Ascending aorta (tissue), 2 donors: ENCODE measurements at regions not wholly inside any gene's neighbourhood (a gene's known extent, or its start where the extent isn't known, plus 50 kb on each side); places are given as distances from the start of the nearest gene placed in this dataset.

Experiments used
- DNase-seq, 2 donors: peaks; one replicate each; pipeline ENCODE4 v3.0.0-alpha.2; 2019; ENCODE audit warnings: low spot score in 2 of 2
- H3K27ac ChIP-seq, 2 donors: fragments of 200-600 bp; sonication (generic); one replicate each; pipeline ENCODE4 v1.5.1; 2016 to 2017; ENCODE audit warnings: mild to moderate bottlenecking in 1 of 2
- H3K27me3 ChIP-seq: fragments of 200-600 bp; sonication (generic); one replicate; pipeline ENCODE4 v1.5.1; 2017
- H3K36me3 ChIP-seq, 2 donors: fragments of 200-600 bp; sonication (generic); one replicate each; pipeline ENCODE4 v1.5.1; 2016
- H3K4me1 ChIP-seq, 2 donors: fragments of 200-600 bp; sonication (generic); one replicate each; pipeline ENCODE4 v1.5.1; 2016 to 2017; ENCODE audit warnings: mild to moderate bottlenecking in 1 of 2
- H3K4me3 ChIP-seq, 2 donors: fragments of 200-600 bp; sonication (generic); one replicate each; pipeline ENCODE4 v1.5.1; 2016 to 2017; ENCODE audit warnings: mild to moderate bottlenecking in 1 of 2
- H3K9me3 ChIP-seq, 2 donors: fragments of 200-600 bp; sonication (generic); one replicate each; pipeline ENCODE4 v1.5.1; 2016
- CTCF ChIP-seq, 3 experiments: fragments of 200-600 bp in 2 of 3; fragments of 450-650 bp in 1 of 3; sonication (generic) in 2 of 3; IDR thresholded peaks; one replicate each; pipeline ENCODE4 v1.5.1; 2016 to 2019; ENCODE audit warnings: antibody characterized with exemption in 3 of 3, mild to moderate bottlenecking in 1 of 3, moderate library complexity in 1 of 3
- intact Hi-C: fragments of 100-400 bp; cut with DNase I; formaldehyde crosslinking; loops from one replicate; pipeline ENCODE4 v1.15.1; 2023

DNA sequence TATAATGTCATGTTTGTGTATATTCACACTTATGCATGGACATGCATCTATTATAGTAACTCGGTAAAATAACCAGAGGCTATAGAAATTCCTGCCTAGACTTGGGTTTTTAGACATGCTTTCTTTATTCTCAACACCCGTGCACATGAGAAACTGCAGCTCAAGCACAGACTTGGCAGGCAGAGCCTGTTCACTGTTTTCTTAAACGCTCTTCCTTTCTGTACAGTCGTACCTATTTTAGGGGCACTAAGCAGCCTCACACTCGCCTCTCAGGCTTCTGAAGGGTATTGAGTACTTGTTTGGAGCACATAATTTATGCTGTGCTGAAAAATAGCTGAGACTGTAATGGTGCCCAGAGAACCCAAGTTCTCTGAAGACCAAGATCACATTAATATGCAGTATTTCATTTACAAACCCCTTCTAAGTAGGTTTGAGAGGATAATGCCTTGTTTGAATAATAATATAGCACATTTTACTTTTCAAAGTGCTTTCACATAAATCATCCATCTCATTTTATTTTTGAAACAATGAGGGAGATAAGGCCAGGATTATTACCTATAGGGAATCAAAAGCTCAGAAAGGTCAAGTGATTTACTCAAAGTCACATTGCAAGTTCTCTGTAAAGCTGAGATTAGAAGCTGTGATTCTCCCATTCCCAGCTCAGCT is 429.9 kb downstream of the SPRY2 start:
- H3K4me1 ChIP-seq, result no peaks in the 10 kb centered on the region
- no peaks in the 10 kb centered on the region for H3K27me3 ChIP-seq
- intact Hi-C loops, result no loop called here
- no peak for TF ChIP-seq CTCF (IDR thresholded peaks at IDR 0.05)
- no peaks in the 10 kb centered on the region for H3K36me3 ChIP-seq
- H3K4me3 ChIP-seq, result no peak overlapping the region
- H3K9me3 ChIP-seq, result no peaks in the 10 kb centered on the region
- DNase-seq, result no peak
- H3K27ac ChIP-seq, result no peak overlapping the region

GRCh38 chr13:79909644-79910043 is 428.7 kb downstream of the NDFIP2 start:
- no peak for TF ChIP-seq CTCF (IDR thresholded peaks at IDR 0.05)
- no peaks in the 10 kb centered on the region for H3K9me3 ChIP-seq
- H3K36me3 ChIP-seq, result no peaks in the 10 kb centered on the region

GRCh38 chr13:79908381-79908780 is 427.4 kb downstream of the NDFIP2 start:
- Histone ChIP-seq H3K4me3 (no peak overlapping the region), H3K27ac (no peak overlapping the region), H3K36me3 (no peaks in the 10 kb centered on the region), H3K9me3 (no peaks in the 10 kb centered on the region), H3K4me1 (no peaks in the 10 kb centered on the region), H3K27me3 (no peaks in the 10 kb centered on the region)
- no peak for TF ChIP-seq CTCF (IDR thresholded peaks at IDR 0.05)
- DNase-seq, result no peak
- intact Hi-C loops, result no loop called here

More at GRCh38 chr13:79909644-79910043, 428.7 kb downstream of the NDFIP2 start:
- Histone ChIP-seq H3K27ac (no peak overlapping the region), H3K27me3 (no peaks in the 10 kb centered on the region), H3K4me1 (no peaks in the 10 kb centered on the region), H3K4me3 (no peak overlapping the region)
- intact Hi-C loops, result no loop called here
- no peak for DNase-seq

DNA sequence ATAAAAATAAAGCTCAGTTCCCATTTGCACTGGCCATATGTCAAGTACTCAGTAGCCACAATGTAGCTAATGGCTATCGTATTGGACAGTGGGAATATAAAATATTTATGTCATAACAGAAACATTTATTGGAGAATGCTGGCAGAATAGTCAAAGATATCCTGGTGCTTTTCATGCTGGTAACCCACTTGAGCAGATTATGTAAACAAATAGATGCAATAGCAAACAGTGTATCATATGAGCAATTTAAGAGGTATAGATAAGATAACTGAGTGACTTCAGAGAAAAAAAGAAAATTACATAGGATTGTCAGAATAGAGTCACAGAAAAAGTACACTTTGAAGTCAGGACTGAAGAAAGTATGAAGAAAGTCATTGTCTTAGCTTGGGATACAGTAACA is 426.6 kb downstream of the NDFIP2 start:
- DNase-seq, result no peak
- H3K4me3 ChIP-seq, result no peak overlapping the region
- intact Hi-C loops, result no loop called here
- no peaks in the 10 kb centered on the region for H3K36me3 ChIP-seq
- H3K9me3 ChIP-seq, result no peaks in the 10 kb centered on the region
- no peaks in the 10 kb centered on the region for H3K4me1 ChIP-seq
- TF ChIP-seq CTCF (IDR thresholded peaks at IDR 0.05), result no peak
- H3K27me3 ChIP-seq, result no peaks in the 10 kb centered on the region
- no peak overlapping the region for H3K27ac ChIP-seq

- H3K27ac ChIP-seq, result no peak overlapping the region
- H3K4me3 ChIP-seq, result no peak overlapping the region
- no peaks in the 10 kb centered on the region for H3K4me1 ChIP-seq
- intact Hi-C loops, result no loop called here
- no peaks in the 10 kb centered on the region for H3K36me3 ChIP-seq
- no peaks in the 10 kb centered on the region for H3K27me3 ChIP-seq
- H3K9me3 ChIP-seq, result no peaks in the 10 kb centered on the region
- no peak for DNase-seq
- no peak for TF ChIP-seq CTCF (IDR thresholded peaks at IDR 0.05)
Observed at GRCh38 chr13:79906345-79906744, 425.4 kb downstream of the NDFIP2 start.

- Histone ChIP-seq H3K9me3 (no peaks in the 10 kb centered on the region), H3K4me1 (no peaks in the 10 kb centered on the region), H3K36me3 (no peaks in the 10 kb centered on the region), H3K4me3 (no peak overlapping the region), H3K27me3 (no peaks in the 10 kb centered on the region), H3K27ac (no peak overlapping the region)
- DNase-seq, result no peak
- no peak for TF ChIP-seq CTCF (IDR thresholded peaks at IDR 0.05)
- intact Hi-C loops, result no loop called here
Observed at GRCh38 chr13:79905018-79905417, 424.1 kb downstream of the NDFIP2 start.
